GM23338 (cell line): ENCODE measurements at regions not wholly inside any gene's neighbourhood (a gene's known extent, or its start where the extent isn't known, plus 50 kb on each side); places are given as distances from the start of the nearest gene placed in this dataset.

Experiments used
- CREB1 ChIP-seq: fragments of 250-450 bp; sonication (Bioruptor Pico); IDR thresholded peaks from 2 replicates; pipeline ENCODE4 v1.5.0; 2020; ENCODE audit warnings: low read depth, mild to moderate bottlenecking, moderate library complexity
- EZH2 ChIP-seq: fragments of 200-600 bp; sonication (generic); IDR thresholded peaks from one replicate; pipeline ENCODE4 v1.8.0; 2017; ENCODE audit warnings: antibody characterized with exemption, mild to moderate bottlenecking, low read depth; ENCODE audit not compliant: unreplicated experiment
- EZH2phosphoT487 ChIP-seq: fragments of 200-600 bp; sonication (generic); IDR thresholded peaks from one replicate; pipeline ENCODE4 v1.8.1; 2018; ENCODE audit warnings: antibody characterized with exemption; ENCODE audit not compliant: unreplicated experiment
- JUNB ChIP-seq: IDR thresholded peaks from one replicate; pipeline ENCODE4 v1.6.1; 2016; ENCODE audit warnings: antibody characterized with exemption; ENCODE audit not compliant: unreplicated experiment
- POLR2AphosphoS5 ChIP-seq: IDR thresholded peaks from 2 replicates; pipeline ENCODE4 v1.6.1; 2016; ENCODE audit warnings: antibody characterized with exemption, low read depth
- ZNF114 ChIP-seq: fragments of 250-450 bp; sonication (Bioruptor Pico); IDR thresholded peaks from 2 replicates; pipeline ENCODE4 v1.5.0; 2020; ENCODE audit warnings: mild to moderate bottlenecking, moderate library complexity
- TF ChIP-seq, protein P1 (sequence below), 2 experiments: fragments of 200-600 bp in 1 of 2; sonication (generic) in 1 of 2; conservative IDR thresholded peaks; 2 replicates each; pipeline versions ENCODE4 v1.5.1 to v1.6.1; 2016 to 2017; ENCODE audit warnings: antibody characterized with exemption in 2 of 2, low read depth in 2 of 2, mild to moderate bottlenecking in 2 of 2, moderate library complexity in 1 of 2
- TF ChIP-seq, protein P2 (sequence below): IDR thresholded peaks from one replicate; pipeline ENCODE4 v1.6.1; 2018; ENCODE audit warnings: antibody characterized with exemption; ENCODE audit not compliant: unreplicated experiment
- TF ChIP-seq, protein P3 (sequence below): IDR thresholded peaks from 2 replicates; pipeline ENCODE4 v1.6.1; 2016; ENCODE audit warnings: antibody characterized with exemption

DNA sequence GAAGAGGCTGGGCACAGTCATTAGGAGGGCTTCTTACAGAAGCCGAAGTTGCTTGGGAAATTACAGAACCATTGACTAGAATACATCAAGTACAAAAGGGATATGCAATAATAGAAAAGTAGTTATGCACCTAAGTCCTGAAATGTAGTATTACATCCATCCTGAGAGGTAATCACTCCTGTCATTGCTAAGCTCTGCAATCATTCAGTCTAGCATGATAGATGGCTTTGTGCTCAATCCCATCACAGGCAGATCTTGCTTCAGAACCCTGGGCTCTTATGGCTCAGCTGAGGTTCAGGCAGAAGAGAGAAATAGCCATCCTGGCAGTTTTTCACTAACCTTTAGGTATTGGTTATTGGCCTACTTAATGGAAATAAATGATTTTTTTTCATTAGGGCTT is 231.7 kb upstream of the AFF2 start:
- TF ChIP-seq, protein P1, sequence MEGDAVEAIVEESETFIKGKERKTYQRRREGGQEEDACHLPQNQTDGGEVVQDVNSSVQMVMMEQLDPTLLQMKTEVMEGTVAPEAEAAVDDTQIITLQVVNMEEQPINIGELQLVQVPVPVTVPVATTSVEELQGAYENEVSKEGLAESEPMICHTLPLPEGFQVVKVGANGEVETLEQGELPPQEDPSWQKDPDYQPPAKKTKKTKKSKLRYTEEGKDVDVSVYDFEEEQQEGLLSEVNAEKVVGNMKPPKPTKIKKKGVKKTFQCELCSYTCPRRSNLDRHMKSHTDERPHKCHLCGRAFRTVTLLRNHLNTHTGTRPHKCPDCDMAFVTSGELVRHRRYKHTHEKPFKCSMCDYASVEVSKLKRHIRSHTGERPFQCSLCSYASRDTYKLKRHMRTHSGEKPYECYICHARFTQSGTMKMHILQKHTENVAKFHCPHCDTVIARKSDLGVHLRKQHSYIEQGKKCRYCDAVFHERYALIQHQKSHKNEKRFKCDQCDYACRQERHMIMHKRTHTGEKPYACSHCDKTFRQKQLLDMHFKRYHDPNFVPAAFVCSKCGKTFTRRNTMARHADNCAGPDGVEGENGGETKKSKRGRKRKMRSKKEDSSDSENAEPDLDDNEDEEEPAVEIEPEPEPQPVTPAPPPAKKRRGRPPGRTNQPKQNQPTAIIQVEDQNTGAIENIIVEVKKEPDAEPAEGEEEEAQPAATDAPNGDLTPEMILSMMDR (conservative IDR thresholded peaks at IDR 0.05; ENCODE audit: low read depth in 2 of 2): no peak
- no peak for TF ChIP-seq POLR2AphosphoS5
- TF ChIP-seq JUNB: no peak
- TF ChIP-seq EZH2: no peak
- no peak for TF ChIP-seq EZH2phosphoT487
- TF ChIP-seq, protein P2, sequence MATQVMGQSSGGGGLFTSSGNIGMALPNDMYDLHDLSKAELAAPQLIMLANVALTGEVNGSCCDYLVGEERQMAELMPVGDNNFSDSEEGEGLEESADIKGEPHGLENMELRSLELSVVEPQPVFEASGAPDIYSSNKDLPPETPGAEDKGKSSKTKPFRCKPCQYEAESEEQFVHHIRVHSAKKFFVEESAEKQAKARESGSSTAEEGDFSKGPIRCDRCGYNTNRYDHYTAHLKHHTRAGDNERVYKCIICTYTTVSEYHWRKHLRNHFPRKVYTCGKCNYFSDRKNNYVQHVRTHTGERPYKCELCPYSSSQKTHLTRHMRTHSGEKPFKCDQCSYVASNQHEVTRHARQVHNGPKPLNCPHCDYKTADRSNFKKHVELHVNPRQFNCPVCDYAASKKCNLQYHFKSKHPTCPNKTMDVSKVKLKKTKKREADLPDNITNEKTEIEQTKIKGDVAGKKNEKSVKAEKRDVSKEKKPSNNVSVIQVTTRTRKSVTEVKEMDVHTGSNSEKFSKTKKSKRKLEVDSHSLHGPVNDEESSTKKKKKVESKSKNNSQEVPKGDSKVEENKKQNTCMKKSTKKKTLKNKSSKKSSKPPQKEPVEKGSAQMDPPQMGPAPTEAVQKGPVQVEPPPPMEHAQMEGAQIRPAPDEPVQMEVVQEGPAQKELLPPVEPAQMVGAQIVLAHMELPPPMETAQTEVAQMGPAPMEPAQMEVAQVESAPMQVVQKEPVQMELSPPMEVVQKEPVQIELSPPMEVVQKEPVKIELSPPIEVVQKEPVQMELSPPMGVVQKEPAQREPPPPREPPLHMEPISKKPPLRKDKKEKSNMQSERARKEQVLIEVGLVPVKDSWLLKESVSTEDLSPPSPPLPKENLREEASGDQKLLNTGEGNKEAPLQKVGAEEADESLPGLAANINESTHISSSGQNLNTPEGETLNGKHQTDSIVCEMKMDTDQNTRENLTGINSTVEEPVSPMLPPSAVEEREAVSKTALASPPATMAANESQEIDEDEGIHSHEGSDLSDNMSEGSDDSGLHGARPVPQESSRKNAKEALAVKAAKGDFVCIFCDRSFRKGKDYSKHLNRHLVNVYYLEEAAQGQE: no peak
- TF ChIP-seq ZNF114: no peak
- no peak for TF ChIP-seq CREB1
- TF ChIP-seq, protein P3, sequence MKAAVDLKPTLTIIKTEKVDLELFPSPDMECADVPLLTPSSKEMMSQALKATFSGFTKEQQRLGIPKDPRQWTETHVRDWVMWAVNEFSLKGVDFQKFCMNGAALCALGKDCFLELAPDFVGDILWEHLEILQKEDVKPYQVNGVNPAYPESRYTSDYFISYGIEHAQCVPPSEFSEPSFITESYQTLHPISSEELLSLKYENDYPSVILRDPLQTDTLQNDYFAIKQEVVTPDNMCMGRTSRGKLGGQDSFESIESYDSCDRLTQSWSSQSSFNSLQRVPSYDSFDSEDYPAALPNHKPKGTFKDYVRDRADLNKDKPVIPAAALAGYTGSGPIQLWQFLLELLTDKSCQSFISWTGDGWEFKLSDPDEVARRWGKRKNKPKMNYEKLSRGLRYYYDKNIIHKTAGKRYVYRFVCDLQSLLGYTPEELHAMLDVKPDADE: no peak
